Naive B cell (primary cell): ENCODE measurements at regions not wholly inside any gene's neighbourhood (a gene's known extent, or its start where the extent isn't known, plus 50 kb on each side); places are given as distances from the start of the nearest gene placed in this dataset.
"Not testable (repeated sequence)": the region's sequence is repeated elsewhere in the genome, so short reads cannot be mapped to it uniquely, and the experiment has no call there.

Source experiments
- ATAC-seq, 2 donors: fragments of 150-1000 bp; cut with Tn5 transposase; 2 replicates each; pipeline ENCODE4 v1.10.0; 2021; ENCODE audit warnings: low read depth in 2 of 2, mild to moderate bottlenecking in 2 of 2, moderate library complexity in 2 of 2
- DNase-seq: peaks from one replicate; pipeline ENCODE4 v3.0.0; 2022
- H3K27ac Mint-ChIP-seq, 6 donors: one replicate each; pipeline ENCODE4 v1.8.0; 2020 to 2022; ENCODE audit warnings: mild to moderate bottlenecking in 6 of 6, mixed read lengths in 6 of 6, moderate library complexity in 5 of 6, inconsistent platforms in 2 of 6
- H3K27me3 Mint-ChIP-seq, 3 donors: one replicate each; pipeline ENCODE4 v1.8.0; 2021 to 2022; ENCODE audit warnings: mixed read lengths in 3 of 3, mild to moderate bottlenecking in 1 of 3
- H3K36me3 Mint-ChIP-seq, 2 donors: one replicate each; pipeline ENCODE4 v1.8.0; 2020 to 2022; ENCODE audit warnings: mixed read lengths in 2 of 2, inconsistent platforms in 1 of 2, mild to moderate bottlenecking in 1 of 2
- H3K4me1 Mint-ChIP-seq, 3 donors: one replicate each; pipeline ENCODE4 v1.8.0; 2020 to 2022; ENCODE audit warnings: mixed read lengths in 3 of 3, inconsistent platforms in 1 of 3, mild to moderate bottlenecking in 1 of 3, moderate library complexity in 1 of 3
- H3K4me3 Mint-ChIP-seq, 8 donors: one replicate each; pipeline ENCODE4 v1.8.0; 2020 to 2022; ENCODE audit warnings: mild to moderate bottlenecking in 8 of 8, mixed read lengths in 8 of 8, moderate library complexity in 8 of 8, inconsistent platforms in 2 of 8
- H3K9me3 Mint-ChIP-seq, 7 donors: one replicate each; pipeline ENCODE4 v1.8.0; 2020 to 2022; ENCODE audit warnings: mixed read lengths in 7 of 7, mild to moderate bottlenecking in 5 of 7, inconsistent platforms in 2 of 7, moderate library complexity in 1 of 7

DNA sequence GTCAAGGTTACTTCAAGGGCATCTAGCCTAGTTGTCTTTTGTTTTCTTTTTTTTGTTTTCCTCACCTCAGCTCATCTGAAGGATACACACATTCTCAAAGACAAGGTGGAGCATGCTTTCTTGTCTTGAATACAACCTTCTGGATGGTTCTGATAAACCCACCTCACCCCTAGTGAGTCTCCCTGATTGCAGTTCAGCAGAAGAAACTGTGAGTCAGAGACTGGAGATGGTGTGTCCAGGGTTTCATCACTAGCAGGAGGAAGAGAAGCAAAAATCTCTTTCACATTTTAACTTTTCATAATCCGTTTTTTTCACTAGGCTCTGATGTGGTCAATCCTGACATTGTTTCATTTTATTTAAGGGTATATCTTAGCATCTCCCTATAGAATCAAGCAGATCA, 143.0 kb upstream of the NRBF2 start:
- Mint-ChIP-seq H3K36me3 (no peaks in the 10 kb centered on the region), H3K9me3 (no peaks in the 10 kb centered on the region), H3K4me1 (no peaks in the 10 kb centered on the region), H3K27ac (no peak overlapping the region), H3K4me3 (no peak overlapping the region), H3K27me3 (peaks cover 14 to 26% (median 23%) of the 10 kb centered on the region in 3 donors)
- DNase-seq (no peak), ATAC-seq (no peak)

DNA sequence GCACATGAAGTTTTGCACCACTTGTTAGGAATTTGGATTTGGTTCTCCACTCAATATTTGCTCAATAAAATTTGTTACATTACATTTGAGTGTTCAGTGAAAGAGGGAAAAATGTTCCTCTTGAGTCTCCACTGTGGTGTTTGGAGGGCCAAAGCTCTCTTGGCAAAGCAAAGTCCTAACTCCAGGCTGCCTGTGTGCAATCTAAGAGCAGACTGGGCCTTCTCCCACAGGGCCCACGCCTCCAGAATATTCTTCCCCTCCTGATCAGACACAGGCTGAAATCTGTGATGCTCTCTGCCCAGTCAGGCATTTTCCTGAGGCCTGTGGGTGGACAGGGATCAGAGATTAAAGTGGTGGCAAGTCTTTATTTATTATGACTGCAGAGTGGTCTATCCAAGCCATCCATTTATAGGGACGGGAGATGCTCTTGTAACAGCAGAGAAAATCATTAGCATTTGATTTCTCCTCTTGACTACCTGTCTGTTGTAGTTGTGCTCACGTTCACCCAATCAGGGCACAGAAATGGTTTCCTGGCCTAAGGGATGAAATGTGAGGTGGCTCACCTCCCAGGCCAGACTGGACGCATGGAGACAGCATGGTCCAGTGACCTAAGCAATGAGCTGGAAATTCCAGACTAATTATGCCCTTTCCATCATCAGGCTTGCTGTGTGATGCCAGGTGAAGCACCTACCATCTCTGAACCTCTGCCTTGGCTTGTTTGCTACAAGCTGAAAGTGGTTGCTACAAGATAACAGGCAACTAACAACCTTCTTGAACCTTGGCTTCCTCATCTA, 147.1 kb upstream of the NRBF2 start:
- ATAC-seq (no peak), DNase-seq (no peak)
- no peaks in the 10 kb centered on the region for H3K9me3 Mint-ChIP-seq
- H3K4me3 Mint-ChIP-seq, result no peak overlapping the region
- H3K27me3 Mint-ChIP-seq, result peaks cover 11 to 22% (median 20%) of the 10 kb centered on the region in 3 donors
- no peak overlapping the region for H3K27ac Mint-ChIP-seq
- no peaks in the 10 kb centered on the region for H3K36me3 Mint-ChIP-seq
- no peaks in the 10 kb centered on the region for H3K4me1 Mint-ChIP-seq

DNA sequence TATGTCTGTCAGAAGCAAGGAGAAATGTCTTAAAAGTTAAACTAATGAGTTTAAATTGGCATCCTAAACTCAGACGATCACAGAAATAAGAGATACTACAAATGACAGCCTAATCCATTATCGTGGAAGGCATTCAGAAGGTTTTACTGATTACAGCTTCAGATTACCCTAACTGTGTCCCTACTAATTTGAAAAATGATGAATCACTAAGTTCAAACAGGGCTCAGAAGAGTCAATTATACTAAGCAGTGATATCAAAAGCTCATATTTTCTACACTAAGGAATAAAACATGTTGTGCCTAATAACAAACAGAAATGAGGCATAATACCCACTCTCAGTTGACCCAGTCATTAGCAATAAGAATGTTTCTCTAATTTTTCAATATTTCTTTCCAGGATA, 152.0 kb upstream of the NRBF2 start:
- H3K27me3 Mint-ChIP-seq, result peaks cover 5 to 14% (median 8%) of the 10 kb centered on the region in 3 donors
- no peak overlapping the region for H3K27ac Mint-ChIP-seq
- H3K9me3 Mint-ChIP-seq, result peaks cover 0 to 7% (median 2%) of the 10 kb centered on the region in 7 donors
- ATAC-seq (no peak), DNase-seq (no peak)
- no peak overlapping the region for H3K4me3 Mint-ChIP-seq
- H3K4me1 Mint-ChIP-seq, result no peaks in the 10 kb centered on the region
- no peaks in the 10 kb centered on the region for H3K36me3 Mint-ChIP-seq

DNA sequence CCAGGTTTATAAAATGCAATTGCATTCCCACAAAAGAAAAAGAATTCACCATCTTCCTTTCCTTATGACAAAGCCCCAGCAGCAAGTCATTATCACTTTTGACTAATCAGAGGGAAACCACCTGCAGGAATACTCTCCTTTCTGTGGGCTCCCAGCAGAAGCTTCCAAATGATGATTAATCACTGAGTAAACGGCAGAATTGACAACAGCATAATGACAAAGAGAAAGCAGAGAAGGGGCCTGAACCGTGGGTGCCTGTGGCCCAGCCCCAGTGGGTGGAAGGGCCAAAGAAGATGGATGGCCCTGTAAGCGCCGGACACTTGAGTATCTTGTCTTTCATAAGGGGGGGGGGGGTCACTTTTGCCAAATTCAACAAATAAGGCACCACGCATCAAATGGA, 152.4 kb upstream of the NRBF2 start:
- H3K27ac Mint-ChIP-seq, result no peak overlapping the region
- DNase-seq, result no peak
- peaks cover 0 to 2% of the 10 kb centered on the region in 2 donors for H3K36me3 Mint-ChIP-seq
- peaks cover 5 to 13% (median 8%) of the 10 kb centered on the region in 3 donors for H3K27me3 Mint-ChIP-seq
- H3K9me3 Mint-ChIP-seq, result peaks cover 1 to 11% (median 4%) of the 10 kb centered on the region in 7 donors
- H3K4me1 Mint-ChIP-seq, result no peaks in the 10 kb centered on the region
- H3K4me3 Mint-ChIP-seq, result no peak overlapping the region
- no peak for ATAC-seq

DNA sequence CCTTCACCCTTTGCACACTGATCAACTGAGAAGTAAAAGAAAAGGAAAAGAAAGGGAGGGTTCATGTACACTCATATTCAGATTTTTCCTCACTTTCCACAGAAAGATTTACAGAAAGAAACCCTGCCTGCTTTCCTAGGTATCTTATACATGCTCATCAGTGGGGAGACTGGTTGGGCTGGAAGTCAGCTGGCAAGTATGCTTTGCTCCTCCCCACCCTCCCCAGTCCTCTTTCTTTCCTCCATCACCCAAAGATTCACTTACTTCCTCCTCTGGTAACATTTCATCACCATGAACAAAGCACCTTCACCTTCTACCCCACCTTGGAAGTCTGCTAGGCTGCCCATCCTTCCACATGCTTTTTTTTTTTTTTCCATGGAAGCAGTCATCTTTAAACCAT, 153.2 kb upstream of the NRBF2 start:
- ATAC-seq, result no peak
- H3K36me3 Mint-ChIP-seq, result peaks cover 4 to 9% of the 10 kb centered on the region in 2 donors
- peaks cover 8 to 13% (median 11%) of the 10 kb centered on the region in 3 donors for H3K27me3 Mint-ChIP-seq
- no peaks in the 10 kb centered on the region for H3K4me1 Mint-ChIP-seq
- H3K9me3 Mint-ChIP-seq, result peaks cover 8 to 19% (median 11%) of the 10 kb centered on the region in 7 donors
- no peak overlapping the region for H3K4me3 Mint-ChIP-seq
- DNase-seq, result no peak
- no peak overlapping the region for H3K27ac Mint-ChIP-seq

DNA sequence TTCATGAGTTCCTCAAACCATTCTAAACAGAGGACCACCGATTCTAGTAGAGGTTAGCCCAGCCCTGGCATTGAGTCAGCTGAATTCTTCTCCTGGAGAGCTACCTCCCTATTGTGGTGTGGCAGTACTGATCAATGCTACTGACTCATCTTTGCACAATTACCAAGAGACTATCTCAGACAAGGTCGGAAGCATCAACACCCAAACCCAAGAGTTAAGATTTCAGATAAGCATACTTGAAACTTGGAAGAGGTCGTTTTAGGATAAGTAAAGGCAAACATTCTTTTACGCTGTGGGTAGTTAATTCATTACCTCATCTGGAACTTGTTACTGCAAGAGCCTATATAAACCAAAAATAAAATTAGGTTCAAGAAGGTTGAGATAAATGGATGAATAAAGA, 154.6 kb upstream of the NRBF2 start:
- Mint-ChIP-seq H3K9me3 (peaks cover 9 to 30% (median 20%) of the 10 kb centered on the region in 7 donors), H3K4me1 (no peaks in the 10 kb centered on the region), H3K27me3 (peaks cover 8 to 13% (median 11%) of the 10 kb centered on the region in 3 donors), H3K27ac (no peak overlapping the region), H3K36me3 (peaks cover 6 to 12% of the 10 kb centered on the region in 2 donors), H3K4me3 (no peak overlapping the region)
- DNase-seq (no peak), ATAC-seq (no peak)

DNA sequence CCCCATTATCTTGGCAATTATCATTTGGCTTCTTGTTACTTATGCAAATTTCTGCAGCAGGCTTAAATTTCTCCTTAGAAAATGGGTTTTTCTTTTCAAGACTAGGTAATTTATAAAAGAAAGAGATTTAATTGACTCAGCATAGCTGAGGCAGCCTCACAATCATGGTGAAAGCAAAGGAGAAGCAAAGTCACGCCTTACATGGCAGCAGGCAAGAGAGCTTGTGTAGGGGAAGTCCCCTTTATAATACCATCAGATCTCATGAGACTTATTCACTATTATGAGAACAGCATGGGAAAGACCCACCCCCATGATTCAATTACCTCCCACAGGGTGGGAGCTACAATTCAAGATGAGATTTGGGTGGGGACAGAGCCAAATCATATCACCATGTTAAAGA, 158.3 kb upstream of the NRBF2 start:
- H3K27ac Mint-ChIP-seq, H3K4me3 Mint-ChIP-seq, ATAC-seq, DNase-seq, H3K4me1 Mint-ChIP-seq: not testable (repeated sequence)
- H3K9me3 Mint-ChIP-seq, result peaks cover 13 to 41% (median 26%) of the 10 kb centered on the region in 7 donors
- peaks cover 12 to 14% of the 10 kb centered on the region in 2 donors for H3K36me3 Mint-ChIP-seq
- peaks cover 0 to 16% (median 13%) of the 10 kb centered on the region in 3 donors for H3K27me3 Mint-ChIP-seq

DNA sequence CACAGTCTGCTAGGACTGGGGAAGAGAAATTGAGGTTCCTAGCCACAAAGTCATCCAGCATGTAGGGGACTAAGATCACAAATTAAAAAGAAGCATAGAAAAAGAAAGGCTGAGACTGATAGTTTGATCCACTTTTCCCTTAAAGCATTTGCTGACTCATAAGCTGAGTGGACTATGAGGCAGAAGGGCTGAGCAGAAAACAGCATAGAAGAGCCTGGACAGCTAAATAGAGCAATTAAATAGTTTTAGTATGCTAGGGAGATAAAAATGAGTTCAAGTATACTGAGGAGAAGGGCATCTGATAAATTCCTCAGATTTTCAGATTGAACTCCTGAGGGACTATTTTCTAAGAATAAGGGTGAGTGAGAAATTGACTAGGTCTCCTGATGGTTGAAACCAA, 155.9 kb upstream of the EGR2 start:
- no peaks in the 10 kb centered on the region for H3K4me1 Mint-ChIP-seq
- ATAC-seq, result no peak
- DNase-seq, result no peak
- peaks cover 12 to 26% (median 17%) of the 10 kb centered on the region in 3 donors for H3K27me3 Mint-ChIP-seq
- no peak overlapping the region for H3K27ac Mint-ChIP-seq
- peaks cover 12 to 41% (median 25%) of the 10 kb centered on the region in 7 donors for H3K9me3 Mint-ChIP-seq
- H3K4me3 Mint-ChIP-seq, result no peak overlapping the region
- peaks cover 12 to 14% of the 10 kb centered on the region in 2 donors for H3K36me3 Mint-ChIP-seq

DNA sequence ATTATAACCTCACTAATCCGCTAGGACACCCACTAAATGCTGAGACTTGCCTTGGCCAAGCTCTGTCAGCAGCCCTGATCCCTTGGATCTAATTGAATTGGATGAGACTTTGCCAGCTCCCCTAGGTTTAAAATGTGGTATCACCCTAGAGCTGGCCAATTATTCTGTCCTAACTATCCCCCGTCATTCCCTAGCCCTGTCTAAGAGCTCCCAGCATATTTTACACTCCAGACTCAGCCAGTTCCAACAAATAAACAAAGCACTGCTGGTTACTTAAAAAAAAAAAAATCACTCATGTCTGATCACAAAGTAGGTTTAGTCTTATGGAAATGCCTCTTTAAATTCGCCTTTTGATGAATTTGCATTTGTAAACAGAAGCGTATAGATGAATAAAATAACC, 147.9 kb upstream of the EGR2 start:
- DNase-seq (no peak), ATAC-seq (no peak)
- Mint-ChIP-seq H3K4me1 (no peaks in the 10 kb centered on the region), H3K9me3 (peaks cover 0 to 2% (median 0%) of the 10 kb centered on the region in 7 donors), H3K27me3 (peaks cover 6 to 34% (median 19%) of the 10 kb centered on the region in 3 donors), H3K27ac (no peak overlapping the region), H3K36me3 (no peaks in the 10 kb centered on the region), H3K4me3 (no peak overlapping the region)

DNA sequence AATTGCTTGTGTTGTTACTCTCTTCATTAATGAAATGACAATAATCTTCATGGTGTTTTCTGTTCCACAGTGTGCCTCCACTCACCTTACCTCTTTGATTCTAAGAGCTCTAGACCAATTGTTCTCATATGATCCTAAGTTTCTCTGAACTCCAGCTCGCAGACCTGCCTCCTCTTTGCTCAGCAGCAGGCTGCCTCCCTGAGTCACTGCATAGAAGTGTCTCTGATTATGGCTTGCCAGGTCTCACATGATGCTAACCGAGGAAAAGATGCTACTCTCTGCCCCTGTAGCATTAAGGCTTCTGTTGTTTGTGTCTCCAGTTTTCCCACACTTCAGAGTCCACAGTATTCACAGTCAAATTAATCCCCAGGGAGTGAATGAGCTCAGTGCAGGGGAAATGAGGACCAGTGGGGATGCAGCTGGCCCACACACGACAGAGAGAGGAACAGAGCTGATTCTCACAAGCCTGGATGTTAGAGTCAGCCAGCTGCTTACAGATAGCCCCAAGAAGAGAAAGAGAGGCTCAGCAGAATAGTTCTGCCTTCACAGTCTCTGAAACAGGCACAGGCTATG, 145.9 kb upstream of the EGR2 start:
- no peaks in the 10 kb centered on the region for H3K36me3 Mint-ChIP-seq
- no peak overlapping the region for H3K27ac Mint-ChIP-seq
- peaks cover 6 to 30% (median 16%) of the 10 kb centered on the region in 3 donors for H3K27me3 Mint-ChIP-seq
- DNase-seq (no peak), ATAC-seq (no peak)
- no peak overlapping the region for H3K4me3 Mint-ChIP-seq
- no peaks in the 10 kb centered on the region for H3K4me1 Mint-ChIP-seq
- peaks cover 0 to 2% (median 0%) of the 10 kb centered on the region in 7 donors for H3K9me3 Mint-ChIP-seq

DNA sequence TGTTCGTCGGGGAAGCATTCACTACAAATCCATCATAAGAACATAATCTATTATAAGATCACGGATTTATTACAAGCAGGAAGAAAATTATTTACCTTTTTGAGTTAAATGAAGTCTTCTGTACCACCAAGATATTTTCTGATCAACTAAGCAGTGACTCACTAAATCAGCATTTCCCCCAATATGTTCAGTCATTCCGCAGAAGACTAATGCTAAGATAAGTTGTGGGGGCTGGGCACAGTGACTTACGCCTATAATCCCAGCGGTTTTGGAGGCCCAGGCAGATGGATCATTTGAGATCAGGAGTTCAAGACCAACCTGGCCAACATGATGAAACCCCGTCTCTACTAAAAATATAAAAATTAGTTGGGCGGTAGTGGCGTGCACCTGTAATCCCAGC, 144.2 kb upstream of the EGR2 start:
- Mint-ChIP-seq H3K36me3 (no peaks in the 10 kb centered on the region), H3K9me3 (peaks cover 0 to 2% (median 0%) of the 10 kb centered on the region in 7 donors), H3K27ac (no peak overlapping the region), H3K4me3 (no peak overlapping the region), H3K27me3 (peaks cover 9 to 28% (median 13%) of the 10 kb centered on the region in 3 donors), H3K4me1 (no peaks in the 10 kb centered on the region)
- ATAC-seq (no peak), DNase-seq (no peak)

DNA sequence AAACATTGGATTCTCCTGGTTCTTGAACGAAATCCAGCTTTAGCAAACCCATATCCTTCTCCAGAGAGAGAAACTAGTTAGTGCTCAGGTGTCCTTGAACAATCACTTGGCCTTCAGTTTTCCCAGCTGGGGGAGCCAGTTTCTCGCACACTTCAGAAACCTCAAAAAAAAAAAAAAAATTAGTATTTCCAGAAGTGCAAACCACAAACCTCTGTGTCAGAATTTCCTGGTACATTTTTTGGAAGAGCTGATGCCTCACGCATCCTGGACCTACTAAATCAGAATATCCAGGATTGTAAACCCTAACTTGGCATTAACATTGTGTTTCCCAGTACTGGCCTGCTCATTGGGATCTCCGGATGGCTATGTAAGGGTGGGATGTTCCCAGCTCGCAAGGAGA, 143.4 kb upstream of the EGR2 start:
- Mint-ChIP-seq H3K27ac (no peak overlapping the region), H3K27me3 (peaks cover 9 to 28% (median 13%) of the 10 kb centered on the region in 3 donors), H3K36me3 (no peaks in the 10 kb centered on the region), H3K9me3 (peaks cover 0 to 2% (median 0%) of the 10 kb centered on the region in 7 donors), H3K4me1 (no peaks in the 10 kb centered on the region), H3K4me3 (no peak overlapping the region)
- ATAC-seq, result no peak
- no peak for DNase-seq

DNA sequence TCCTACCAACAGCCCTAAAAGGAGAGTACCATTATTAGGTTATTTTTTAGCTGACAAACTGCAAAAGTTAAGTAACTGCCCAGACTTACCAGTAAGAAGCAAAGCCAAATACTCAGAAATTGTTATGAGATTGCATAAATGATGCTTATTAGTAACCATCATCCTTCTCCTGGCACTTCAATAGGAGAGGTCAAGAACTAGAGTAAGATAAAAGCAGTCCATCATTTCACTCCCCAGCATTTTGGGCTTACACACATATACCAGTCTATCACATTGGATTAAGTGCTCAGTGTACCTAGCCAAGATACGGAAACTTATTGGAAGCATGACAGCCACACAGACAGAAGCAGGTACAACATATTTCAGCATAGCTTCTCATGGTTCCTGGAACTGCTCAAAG, 142.8 kb upstream of the EGR2 start:
- peaks cover 9 to 24% (median 13%) of the 10 kb centered on the region in 3 donors for H3K27me3 Mint-ChIP-seq
- H3K9me3 Mint-ChIP-seq, result peaks cover 0 to 2% (median 0%) of the 10 kb centered on the region in 7 donors
- no peak overlapping the region for H3K27ac Mint-ChIP-seq
- H3K4me1 Mint-ChIP-seq, result no peaks in the 10 kb centered on the region
- H3K4me3 Mint-ChIP-seq, result no peak overlapping the region
- no peak for DNase-seq
- no peaks in the 10 kb centered on the region for H3K36me3 Mint-ChIP-seq
- ATAC-seq, result no peak

DNA sequence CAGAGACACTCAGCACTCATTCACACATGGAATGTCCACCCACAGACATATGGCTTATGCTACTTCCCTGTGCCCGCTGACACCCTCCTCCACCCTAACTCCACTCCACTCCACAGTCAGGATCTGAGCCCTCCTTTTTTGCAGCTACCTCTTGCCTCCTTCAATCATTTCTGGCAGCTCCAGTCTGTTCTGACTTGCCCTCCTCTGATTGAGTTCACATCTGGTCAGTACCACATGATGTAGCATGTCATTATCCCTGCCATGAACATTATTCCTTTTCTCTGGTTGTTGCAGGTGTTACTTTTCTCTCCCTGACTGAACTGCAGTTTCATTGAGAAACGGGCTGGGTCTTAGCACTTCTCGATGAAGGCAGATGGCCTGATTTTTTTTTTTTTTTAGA, 130.1 kb upstream of the EGR2 start:
- Mint-ChIP-seq H3K4me3 (no peak overlapping the region), H3K27ac (no peak overlapping the region), H3K36me3 (no peaks in the 10 kb centered on the region), H3K9me3 (peaks cover 0 to 8% (median 5%) of the 10 kb centered on the region in 7 donors), H3K27me3 (peaks cover 6 to 20% (median 10%) of the 10 kb centered on the region in 3 donors), H3K4me1 (no peaks in the 10 kb centered on the region)
- ATAC-seq (no peak), DNase-seq (no peak)
